GM12864 (cell line): ENCODE measurements at regions not wholly inside any gene's neighbourhood (a gene's known extent, or its start where the extent isn't known, plus 50 kb on each side); places are given as distances from the start of the nearest gene placed in this dataset.
"Not testable (repeated sequence)": the region's sequence is repeated elsewhere in the genome, so short reads cannot be mapped to it uniquely, and the experiment has no call there.

Experiments used
- DNase-seq: peaks from one replicate; pipeline ENCODE4 v3.0.0-alpha.2; 2011; ENCODE audit warnings: low read depth
- H3K4me3 ChIP-seq: 2 replicates; pipeline ENCODE4 v1.5.1; 2011; ENCODE audit warnings: mild to moderate bottlenecking, low read depth, low read length, control low read depth
- CTCF ChIP-seq: IDR thresholded peaks from 2 replicates; pipeline ENCODE4 v1.5.1; 2011; ENCODE audit warnings: low read depth, mild to moderate bottlenecking, moderate library complexity, low read length, control low read depth, inconsistent platforms; ENCODE audit errors: missing control alignments

GRCh38 chr4:123598331-123598730 is 201.7 kb downstream of the SPRY1 start:
- DNase-seq = no peak
- no peak for TF ChIP-seq CTCF
- H3K4me3 ChIP-seq = no peak overlapping the region

- DNase-seq = no peak
- TF ChIP-seq CTCF = no peak
- H3K4me3 ChIP-seq = no peak overlapping the region
Observed at GRCh38 chr4:123599061-123599919, 202.7 kb downstream of the SPRY1 start.

GRCh38 chr4:123599920-123600810 is 203.6 kb downstream of the SPRY1 start:
- no peak for TF ChIP-seq CTCF
- H3K4me3 ChIP-seq = no peak overlapping the region
- peak; percentile 71 for DNase-seq

- no peak for DNase-seq
- no peak overlapping the region for H3K4me3 ChIP-seq
- TF ChIP-seq CTCF = no peak
Observed at GRCh38 chr4:123600987-123601904, 204.7 kb downstream of the SPRY1 start.

GRCh38 chr4:123602007-123602406 is 205.4 kb downstream of the SPRY1 start:
- H3K4me3 ChIP-seq = no peak overlapping the region
- no peak for DNase-seq
- no peak for TF ChIP-seq CTCF

- no peak overlapping the region for H3K4me3 ChIP-seq
- no peak for TF ChIP-seq CTCF
- no peak for DNase-seq
Observed at GRCh38 chr4:123603165-123603564, 206.6 kb downstream of the SPRY1 start.

- H3K4me3 ChIP-seq, DNase-seq: not testable (repeated sequence)
Observed at GRCh38 chr4:123605797-123606196, 209.2 kb downstream of the SPRY1 start.
